ENCODE measurements at regions not wholly inside any gene's neighbourhood (a gene's known extent, or its start where the extent isn't known, plus 50 kb on each side); places are given as distances from the start of the nearest gene placed in this dataset.
"Not testable (repeated sequence)": the region's sequence is repeated elsewhere in the genome, so short reads cannot be mapped to it uniquely, and the experiment has no call there.

- no peak for DNase-seq (ENCODE audit: low spot score)
Observed at GRCh38 chr5:63563008-63563917, 399.0 kb downstream of the HTR1A start.

GRCh38 chr5:63555874-63556273, 406.4 kb downstream of the HTR1A start:
- DNase-seq (ENCODE audit: low spot score): no peak

- no peak for DNase-seq (ENCODE audit: low spot score)
Observed at GRCh38 chr5:63554191-63554590, 408.1 kb downstream of the HTR1A start.

GRCh38 chr5:63553073-63553472, 409.2 kb downstream of the HTR1A start:
- no peak for DNase-seq (ENCODE audit: low spot score)

GRCh38 chr5:63535840-63536602, 426.2 kb downstream of the HTR1A start:
- DNase-seq (ENCODE audit: low spot score): no peak

- no peak for DNase-seq (ENCODE audit: low spot score)
Observed at GRCh38 chr5:63524281-63524680, 438.0 kb downstream of the HTR1A start.

- no peak for DNase-seq (ENCODE audit: low spot score)
Observed at GRCh38 chr5:63516006-63516405, 446.2 kb downstream of the HTR1A start.

- no peak for DNase-seq (ENCODE audit: low spot score)
Observed at GRCh38 chr5:63500242-63500641, 462.0 kb downstream of the HTR1A start.

- DNase-seq (ENCODE audit: low spot score): no peak
Observed at GRCh38 chr5:63495225-63495624, 467.0 kb downstream of the HTR1A start.

GRCh38 chr5:63483338-63483737, 478.9 kb downstream of the HTR1A start:
- DNase-seq (ENCODE audit: low spot score): no peak

- DNase-seq (ENCODE audit: low spot score): no peak
Observed at GRCh38 chr5:63473335-63473967, 488.8 kb downstream of the HTR1A start.

- no peak for DNase-seq (ENCODE audit: low spot score)
Observed at GRCh38 chr5:63456279-63456678, 506.0 kb downstream of the HTR1A start.

GRCh38 chr5:63451188-63451587, 511.1 kb downstream of the HTR1A start:
- no peak for DNase-seq (ENCODE audit: low spot score)

- no peak for DNase-seq (ENCODE audit: low spot score)
Observed at GRCh38 chr5:63439537-63439936, 522.7 kb downstream of the HTR1A start.

- no peak for DNase-seq (ENCODE audit: low spot score)
Observed at GRCh38 chr5:63409737-63410136, 552.5 kb downstream of the HTR1A start.

- DNase-seq (ENCODE audit: low spot score): no peak
Observed at GRCh38 chr5:63408984-63409383, 553.3 kb downstream of the HTR1A start.

- DNase-seq (ENCODE audit: low spot score): peak; percentile 71
Observed at GRCh38 chr5:63401436-63402046, 560.7 kb downstream of the HTR1A start.

- no peak for DNase-seq (ENCODE audit: low spot score)
Observed at GRCh38 chr5:63400079-63400478, 562.2 kb downstream of the HTR1A start.

- no peak for DNase-seq (ENCODE audit: low spot score)
Observed at GRCh38 chr5:63398346-63398745, 563.9 kb downstream of the HTR1A start.

- DNase-seq (ENCODE audit: low spot score): not testable (repeated sequence)
Observed at GRCh38 chr5:63388188-63388587, 574.1 kb downstream of the HTR1A start.

GRCh38 chr5:63375851-63376250, 586.4 kb downstream of the HTR1A start:
- no peak for DNase-seq (ENCODE audit: low spot score)

GRCh38 chr5:63374085-63374484, 588.2 kb downstream of the HTR1A start:
- no peak for DNase-seq (ENCODE audit: low spot score)
